Cardiac muscle cell (in vitro differentiated cells and primary cell): ENCODE measurements at regions not wholly inside any gene's neighbourhood (a gene's known extent, or its start where the extent isn't known, plus 50 kb on each side); places are given as distances from the start of the nearest gene placed in this dataset.
A peak's percentile ranks its signal among the peaks of the same experiment; 100 is the strongest.

Source experiments
- DNase-seq, 2 donors: peaks; one replicate each; pipeline versions ENCODE4 v3.0.0 to v3.0.0-alpha.2; 2010 to 2017; ENCODE audit warnings: low read depth in 1 of 2, low spot score in 1 of 2
- H3K27ac ChIP-seq: fragments of 200-600 bp; sonication (generic); 2 replicates; pipeline ENCODE4 v1.5.1; 2016
- H3K27me3 ChIP-seq: fragments of 200-600 bp; sonication (generic); 2 replicates; pipeline ENCODE4 v1.6.0; 2016; ENCODE audit warnings: control low read depth
- H3K36me3 ChIP-seq: fragments of 200-600 bp; sonication (generic); 2 replicates; pipeline ENCODE4 v1.5.1; 2016; ENCODE audit warnings: control low read depth
- H3K4me1 ChIP-seq: fragments of 200-600 bp; sonication (generic); 2 replicates; pipeline ENCODE4 v1.8.1; 2017; ENCODE audit warnings: low read depth, mild to moderate bottlenecking, mixed run types
- H3K4me3 ChIP-seq: fragments of 200-600 bp; sonication (generic); 2 replicates; pipeline ENCODE4 v1.5.1; 2016; ENCODE audit warnings: mild to moderate bottlenecking
- H3K9me3 ChIP-seq: fragments of 200-600 bp; sonication (generic); 2 replicates; pipeline ENCODE4 v1.5.1; 2017; ENCODE audit warnings: low read depth, mild to moderate bottlenecking, control low read depth
- TF ChIP-seq, protein P1 (sequence below): IDR thresholded peaks from 2 replicates; pipeline ENCODE4 v1.5.1; 2012; ENCODE audit warnings: low read depth, mild to moderate bottlenecking, low read length

DNA sequence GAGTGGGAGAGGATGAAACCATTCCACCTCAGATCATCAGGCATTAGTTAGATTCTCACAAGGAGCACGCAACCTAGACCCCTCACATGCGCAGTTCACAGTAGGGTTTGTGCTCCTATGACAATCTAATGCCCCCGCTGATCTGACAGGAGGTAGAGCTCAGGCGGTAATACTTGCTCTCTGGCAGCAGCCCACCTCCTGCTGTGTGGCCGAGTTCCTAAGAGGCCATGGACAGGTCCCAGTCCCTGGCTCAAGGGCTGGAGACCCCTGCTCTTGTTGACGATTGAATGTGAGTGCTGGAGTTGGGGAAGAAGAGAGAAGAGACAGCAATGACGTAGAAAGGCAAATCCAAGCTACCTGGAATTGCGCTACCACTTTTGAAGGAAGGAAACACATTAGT is 267.2 kb downstream of the TFEC start:
- H3K4me3 ChIP-seq, result no peak overlapping the region
- H3K9me3 ChIP-seq, result no peaks in the 10 kb centered on the region
- no peaks in the 10 kb centered on the region for H3K4me1 ChIP-seq
- H3K27me3 ChIP-seq, result no peaks in the 10 kb centered on the region
- no peak for DNase-seq
- no peaks in the 10 kb centered on the region for H3K36me3 ChIP-seq
- no peak overlapping the region for H3K27ac ChIP-seq
- TF ChIP-seq, protein P1, sequence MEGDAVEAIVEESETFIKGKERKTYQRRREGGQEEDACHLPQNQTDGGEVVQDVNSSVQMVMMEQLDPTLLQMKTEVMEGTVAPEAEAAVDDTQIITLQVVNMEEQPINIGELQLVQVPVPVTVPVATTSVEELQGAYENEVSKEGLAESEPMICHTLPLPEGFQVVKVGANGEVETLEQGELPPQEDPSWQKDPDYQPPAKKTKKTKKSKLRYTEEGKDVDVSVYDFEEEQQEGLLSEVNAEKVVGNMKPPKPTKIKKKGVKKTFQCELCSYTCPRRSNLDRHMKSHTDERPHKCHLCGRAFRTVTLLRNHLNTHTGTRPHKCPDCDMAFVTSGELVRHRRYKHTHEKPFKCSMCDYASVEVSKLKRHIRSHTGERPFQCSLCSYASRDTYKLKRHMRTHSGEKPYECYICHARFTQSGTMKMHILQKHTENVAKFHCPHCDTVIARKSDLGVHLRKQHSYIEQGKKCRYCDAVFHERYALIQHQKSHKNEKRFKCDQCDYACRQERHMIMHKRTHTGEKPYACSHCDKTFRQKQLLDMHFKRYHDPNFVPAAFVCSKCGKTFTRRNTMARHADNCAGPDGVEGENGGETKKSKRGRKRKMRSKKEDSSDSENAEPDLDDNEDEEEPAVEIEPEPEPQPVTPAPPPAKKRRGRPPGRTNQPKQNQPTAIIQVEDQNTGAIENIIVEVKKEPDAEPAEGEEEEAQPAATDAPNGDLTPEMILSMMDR, result no peak

DNA sequence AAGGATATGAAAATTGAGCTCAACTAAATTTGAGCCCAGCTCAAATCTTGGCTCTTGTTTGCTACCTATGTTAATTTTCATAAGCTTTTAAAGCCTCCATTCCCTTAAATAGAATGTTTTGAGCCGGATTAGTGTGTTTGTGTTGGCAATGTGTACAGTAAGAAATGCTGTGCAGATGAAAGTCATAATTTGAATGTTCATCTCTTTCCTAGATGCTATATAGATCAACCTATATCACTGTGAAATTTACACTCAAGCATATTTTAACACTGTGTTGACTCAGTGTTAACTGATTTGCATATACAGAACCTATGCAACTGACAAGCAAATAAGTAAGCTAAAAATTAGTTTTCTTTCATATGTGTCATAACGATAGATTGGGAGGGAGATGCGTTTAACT is 272.5 kb downstream of the TFEC start:
- DNase-seq, result no peak
- Histone ChIP-seq H3K27me3 (no peaks in the 10 kb centered on the region), H3K27ac (no peak overlapping the region), H3K4me1 (no peaks in the 10 kb centered on the region), H3K4me3 (no peak overlapping the region), H3K36me3 (no peaks in the 10 kb centered on the region), H3K9me3 (no peaks in the 10 kb centered on the region)
- TF ChIP-seq, protein P1, result no peak

DNA sequence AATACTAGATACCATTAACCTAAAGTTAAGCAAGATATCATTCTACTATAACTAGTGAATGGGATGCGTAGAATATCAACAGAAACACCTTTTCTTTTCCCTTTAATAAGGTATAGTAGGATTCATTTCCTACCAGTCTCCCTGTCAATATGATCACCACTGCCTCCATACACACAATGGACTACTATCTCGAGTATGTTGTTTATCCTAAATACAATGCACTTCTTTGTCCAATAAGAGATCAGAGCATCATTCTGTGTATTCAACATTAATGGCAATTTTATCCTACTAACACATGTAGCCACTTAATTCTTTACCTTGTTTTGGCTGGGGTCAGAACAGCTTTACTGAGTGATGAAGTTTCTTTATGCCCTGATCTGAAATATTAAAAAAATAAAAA is 276.3 kb downstream of the TFEC start:
- H3K36me3 ChIP-seq, result no peaks in the 10 kb centered on the region
- DNase-seq, result no peak
- H3K27ac ChIP-seq, result no peak overlapping the region
- H3K27me3 ChIP-seq, result no peaks in the 10 kb centered on the region
- H3K4me3 ChIP-seq, result no peak overlapping the region
- no peaks in the 10 kb centered on the region for H3K9me3 ChIP-seq
- TF ChIP-seq, protein P1, result no peak
- no peaks in the 10 kb centered on the region for H3K4me1 ChIP-seq

DNA sequence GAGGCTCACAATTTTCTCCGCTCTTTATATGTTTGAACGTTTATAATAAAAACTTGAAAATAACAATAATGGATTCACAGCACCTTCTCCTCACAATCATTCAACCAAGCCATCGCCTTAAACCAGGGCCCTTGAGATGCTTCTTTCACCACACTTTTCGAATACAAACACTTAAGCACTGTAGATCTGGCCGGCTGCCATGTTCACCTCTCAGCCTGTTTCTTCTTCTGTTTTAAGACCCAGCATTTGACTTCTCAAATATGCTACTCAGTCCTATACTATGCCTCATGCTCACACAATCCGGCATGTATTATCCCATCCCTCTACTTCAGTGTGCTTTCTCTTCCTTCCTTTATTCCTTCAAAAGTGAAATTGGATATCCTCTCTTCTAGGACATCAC is 280.6 kb downstream of the TFEC start:
- H3K9me3 ChIP-seq, result no peaks in the 10 kb centered on the region
- no peak overlapping the region for H3K4me3 ChIP-seq
- no peaks in the 10 kb centered on the region for H3K36me3 ChIP-seq
- no peaks in the 10 kb centered on the region for H3K27me3 ChIP-seq
- peaks cover 7% of the 10 kb centered on the region for H3K4me1 ChIP-seq
- no peak overlapping the region for H3K27ac ChIP-seq
- TF ChIP-seq, protein P1, result no peak
- DNase-seq, result peak; percentile 3 to 31

DNA sequence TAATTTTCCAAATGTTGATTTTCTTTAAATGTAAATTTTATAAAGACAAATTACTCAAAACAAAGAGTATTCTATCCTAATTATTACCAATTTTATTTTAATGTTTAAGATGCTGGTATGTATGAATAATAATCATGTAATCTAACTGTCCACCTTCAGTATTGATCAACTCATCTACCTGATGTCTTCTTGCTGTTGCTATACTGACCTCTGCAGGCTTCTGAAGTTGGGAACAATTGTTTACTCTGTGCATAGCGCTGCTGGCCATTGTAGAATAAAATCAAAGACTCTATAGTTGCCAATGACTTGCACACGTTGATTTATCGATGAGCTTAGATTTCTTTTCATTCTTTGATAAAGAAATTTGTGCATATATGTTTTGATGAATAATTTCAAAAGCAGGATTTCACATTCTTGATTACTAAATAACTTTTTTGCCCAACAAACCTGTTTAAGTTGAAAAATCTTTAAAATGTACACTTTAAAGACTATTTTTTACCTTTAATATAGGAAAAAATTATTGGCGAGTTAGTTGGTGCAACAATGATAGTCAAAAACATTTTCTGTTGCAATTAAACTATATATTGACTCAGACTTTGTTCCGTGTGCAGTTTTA is 282.3 kb downstream of the TFEC start:
- TF ChIP-seq, protein P1, result peak; percentile 13
- H3K4me1 ChIP-seq, result peaks cover 7% of the 10 kb centered on the region
- no peaks in the 10 kb centered on the region for H3K9me3 ChIP-seq
- H3K36me3 ChIP-seq, result no peaks in the 10 kb centered on the region
- DNase-seq, result no peak
- H3K4me3 ChIP-seq, result no peak overlapping the region
- H3K27ac ChIP-seq, result no peak overlapping the region
- no peaks in the 10 kb centered on the region for H3K27me3 ChIP-seq
